H9 (cell line): ENCODE measurements at regions not wholly inside any gene's neighbourhood (a gene's known extent, or its start where the extent isn't known, plus 50 kb on each side); places are given as distances from the start of the nearest gene placed in this dataset.

Source experiments
- DNase-seq: peaks from one replicate; pipeline ENCODE4 v3.0.0-alpha.2; 2017
- H2AFZ ChIP-seq: one replicate; pipeline ENCODE4 v1.6.1; 2013; ENCODE audit warnings: mild to moderate bottlenecking, low read length, control low read depth, moderate library complexity
- H2AK5ac ChIP-seq: 2 replicates; pipeline ENCODE4 v1.6.1; 2013; ENCODE audit warnings: low read length, control low read depth, mixed read lengths; ENCODE audit not compliant: insufficient read length
- H2BK120ac ChIP-seq: one replicate; pipeline ENCODE4 v1.6.1; 2013; ENCODE audit warnings: low read depth, mild to moderate bottlenecking, low read length, control low read depth, inconsistent platforms; ENCODE audit not compliant: poor library complexity, severe bottlenecking
- H2BK12ac ChIP-seq: 2 replicates; pipeline ENCODE4 v1.6.1; 2013; ENCODE audit warnings: low read length, control low read depth, mixed read lengths, low read depth; ENCODE audit not compliant: insufficient read length
- H2BK15ac ChIP-seq: 2 replicates; pipeline ENCODE4 v1.6.1; 2013; ENCODE audit warnings: low read depth, low read length, control low read depth
- H2BK20ac ChIP-seq: one replicate; pipeline ENCODE4 v1.6.1; 2013; ENCODE audit warnings: low read depth, mild to moderate bottlenecking, low read length, control low read depth, inconsistent platforms; ENCODE audit not compliant: poor library complexity, severe bottlenecking
- H2BK5ac ChIP-seq: 2 replicates; pipeline ENCODE4 v1.6.1; 2013; ENCODE audit warnings: low read length, control low read depth, mixed read lengths; ENCODE audit not compliant: insufficient read length
- H3K14ac ChIP-seq: 2 replicates; pipeline ENCODE4 v1.6.1; 2013; ENCODE audit warnings: low read length, control low read depth; ENCODE audit not compliant: insufficient read depth
- H3K18ac ChIP-seq: 2 replicates; pipeline ENCODE4 v1.6.1; 2013; ENCODE audit warnings: low read depth, mild to moderate bottlenecking, mixed read lengths, low read length, control low read depth; ENCODE audit not compliant: insufficient read length
- H3K23ac ChIP-seq: 2 replicates; pipeline ENCODE4 v1.6.1; 2013; ENCODE audit warnings: low read length, control low read depth, mixed read lengths, low read depth; ENCODE audit not compliant: insufficient read length
- H3K23me2 ChIP-seq: 2 replicates; pipeline ENCODE4 v1.6.1; 2013; ENCODE audit warnings: low read depth, mild to moderate bottlenecking, mixed read lengths, low read length, control low read depth; ENCODE audit not compliant: insufficient read length, poor library complexity, severe bottlenecking
- H3K27ac ChIP-seq: 2 replicates; pipeline ENCODE4 v1.5.1; 2013; ENCODE audit warnings: low read length, control low read depth, mixed read lengths, low read depth; ENCODE audit not compliant: insufficient read length
- H3K27me3 ChIP-seq: 2 replicates; pipeline ENCODE4 v1.6.1; 2013; ENCODE audit warnings: low read length, control low read depth, inconsistent platforms; ENCODE audit not compliant: insufficient read depth
- H3K4ac ChIP-seq: 2 replicates; pipeline ENCODE4 v1.6.1; 2013; ENCODE audit warnings: low read depth, mild to moderate bottlenecking, control low read depth, inconsistent platforms, low read length, moderate library complexity
- H3K4me1 ChIP-seq: 2 replicates; pipeline ENCODE4 v1.6.1; 2013; ENCODE audit warnings: low read length, control low read depth, inconsistent platforms; ENCODE audit not compliant: insufficient read depth
- H3K4me2 ChIP-seq: 2 replicates; pipeline ENCODE4 v1.6.1; 2013; ENCODE audit warnings: low read length, control low read depth, mixed read lengths; ENCODE audit not compliant: insufficient read length, insufficient read depth
- H3K56ac ChIP-seq: 2 replicates; pipeline ENCODE4 v1.6.1; 2013; ENCODE audit warnings: low read depth, mild to moderate bottlenecking, mixed read lengths, low read length, control low read depth; ENCODE audit not compliant: insufficient read length
- H3K79me1 ChIP-seq: 2 replicates; pipeline ENCODE4 v1.6.1; 2013; ENCODE audit warnings: low read depth, mild to moderate bottlenecking, moderate library complexity, low read length, control low read depth, inconsistent platforms; ENCODE audit not compliant: insufficient read depth, poor library complexity, severe bottlenecking
- H3K79me2 ChIP-seq: 2 replicates; pipeline ENCODE4 v1.6.1; 2013; ENCODE audit warnings: low read length, control low read depth, inconsistent platforms; ENCODE audit not compliant: insufficient read depth
- H3K9ac ChIP-seq: 2 replicates; pipeline ENCODE4 v1.6.1; 2013; ENCODE audit warnings: low read length, control low read depth, mixed read lengths; ENCODE audit not compliant: insufficient read length; ENCODE audit errors: extremely low read depth
- H3K9me3 ChIP-seq: one replicate; pipeline ENCODE4 v1.6.1; 2013; ENCODE audit warnings: low read depth, low read length, inconsistent platforms; ENCODE audit not compliant: control insufficient read depth
- H3T11ph ChIP-seq: one replicate; pipeline ENCODE4 v1.6.1; 2013; ENCODE audit warnings: mild to moderate bottlenecking, low read length, control low read depth, inconsistent platforms
- H4K20me1 ChIP-seq: one replicate; pipeline ENCODE4 v1.6.1; 2013; ENCODE audit not compliant: control insufficient read depth, insufficient read length, insufficient read depth
- H4K5ac ChIP-seq: 2 replicates; pipeline ENCODE4 v1.6.1; 2013; ENCODE audit warnings: low read depth, mild to moderate bottlenecking, mixed read lengths, low read length, control low read depth; ENCODE audit not compliant: insufficient read length
- H4K8ac ChIP-seq: replicated peaks from 2 replicates; pipeline ENCODE4 v1.6.1; 2013; ENCODE audit warnings: low read length, control low read depth, mixed read lengths, low read depth; ENCODE audit not compliant: insufficient read length
- H4K91ac ChIP-seq: 2 replicates; pipeline ENCODE4 v1.6.1; 2013; ENCODE audit warnings: low read depth, mild to moderate bottlenecking, moderate library complexity, mixed read lengths, low read length, control low read depth; ENCODE audit not compliant: insufficient read length
- H3K27ac Mint-ChIP-seq, 3 experiments: 2 replicates in 2 of 3; 3 replicates in 1 of 3; pipeline ENCODE4 v1.8.0; 2020 to 2021; ENCODE audit warnings: mixed read lengths in 3 of 3, mild to moderate bottlenecking in 1 of 3, moderate library complexity in 1 of 3
- H3K27me3 Mint-ChIP-seq: 2 replicates; pipeline ENCODE4 v1.8.0; 2021; ENCODE audit warnings: low read depth, mild to moderate bottlenecking, moderate library complexity, mixed read lengths
- H3K36me3 Mint-ChIP-seq, 3 experiments: 2 replicates in 2 of 3; 3 replicates in 1 of 3; pipeline ENCODE4 v1.8.0; 2020 to 2021; ENCODE audit warnings: low read depth in 3 of 3, mixed read lengths in 3 of 3; ENCODE audit not compliant: insufficient read depth in 1 of 3
- H3K4me1 Mint-ChIP-seq, 2 experiments: 2 replicates each; pipeline ENCODE4 v1.8.0; 2020; ENCODE audit warnings: mixed read lengths in 2 of 2
- H3K4me3 Mint-ChIP-seq, 2 experiments: 2 replicates in 1 of 2; 3 replicates in 1 of 2; pipeline ENCODE4 v1.8.0; 2020 to 2021; ENCODE audit warnings: mild to moderate bottlenecking in 2 of 2, mixed read lengths in 2 of 2, moderate library complexity in 1 of 2
- H3K9me3 Mint-ChIP-seq, 2 experiments: 2 replicates in 1 of 2; 3 replicates in 1 of 2; pipeline ENCODE4 v1.8.0; 2020; ENCODE audit warnings: mild to moderate bottlenecking in 2 of 2, mixed read lengths in 2 of 2, moderate library complexity in 1 of 2
- CTCF ChIP-seq: fragments of 200-600 bp; sonication (generic); conservative IDR thresholded peaks from 3 replicates; pipeline ENCODE4 v1.8.0; 2021; ENCODE audit warnings: antibody characterized with exemption, mild to moderate bottlenecking
- WGBS: extraction: QIAGEN DNeasy Blood & Tissue Kit; methylation state at CpG from one replicate; pipeline ENCODE4 v1.1.7; 2013; ENCODE audit warnings: missing lambda C conversion rate, low lambda C conversion rate, mixed read lengths; ENCODE audit not compliant: insufficient read length; ENCODE audit errors: extremely low coverage; 5-methylcytosine and 5-hydroxymethylcytosine counted together

GRCh38 chr3:3573341-3573740 lies 225.9 kb upstream of the LRRN1 start:
- Histone ChIP-seq H3K4ac (no peak overlapping the region), H3K18ac (no peak overlapping the region), H3K14ac (no peak overlapping the region), H2BK12ac (no peak overlapping the region), H4K5ac (no peak overlapping the region), H2BK15ac (no peak overlapping the region), H3K56ac (no peak overlapping the region), H3K4me1 (no peaks in the 10 kb centered on the region), H3K9ac (no peak overlapping the region), H4K20me1 (no peaks in the 10 kb centered on the region), H2BK120ac (no peak overlapping the region), H2AK5ac (no peak overlapping the region), H2BK20ac (no peak overlapping the region), H3K27ac (no peak overlapping the region), H3K23me2 (no peaks in the 10 kb centered on the region), H2BK5ac (no peak overlapping the region), H3K9me3 (no peaks in the 10 kb centered on the region), H3K27me3 (no peaks in the 10 kb centered on the region), H3K79me1 (no peaks in the 10 kb centered on the region), H3K79me2 (no peaks in the 10 kb centered on the region), H3K4me2 (no peak overlapping the region), H2AFZ (no peak overlapping the region), H3T11ph (no peak overlapping the region), H4K91ac (no peak overlapping the region), H4K8ac (no peak overlapping the region), H3K23ac (no peak overlapping the region)
- no peaks in the 10 kb centered on the region for H3K9me3 Mint-ChIP-seq
- DNase-seq, result no peak
- WGBS, result no CpG with 5 or more reads among the region's 1 CpG
- no peak overlapping the region for H3K4me3 Mint-ChIP-seq
- TF ChIP-seq CTCF, result no peak
- H3K27ac Mint-ChIP-seq, result no peak overlapping the region
- peaks cover 3% of the 10 kb centered on the region for H3K27me3 Mint-ChIP-seq
- H3K4me1 Mint-ChIP-seq, result no peaks in the 10 kb centered on the region; a peak in 1 of 4 replicates
- H3K36me3 Mint-ChIP-seq, result no peaks in the 10 kb centered on the region
